Left ventricle myocardium inferior (tissue), 1 donor: ENCODE measurements at regions not wholly inside any gene's neighbourhood (a gene's known extent, or its start where the extent isn't known, plus 50 kb on each side); places are given as distances from the start of the nearest gene placed in this dataset.

Experiments
- DNase-seq: peaks from one replicate; pipeline ENCODE4 v3.0.0-alpha.2; 2020
- H3K27ac ChIP-seq: fragments of 200-600 bp; replicated peaks from 2 replicates; pipeline ENCODE4 v1.8.0; 2021
- H3K27me3 ChIP-seq: fragments of 200-600 bp; 2 replicates; pipeline ENCODE4 v1.8.0; 2021; ENCODE audit warnings: low read depth
- H3K36me3 ChIP-seq: fragments of 200-600 bp; 2 replicates; pipeline ENCODE4 v1.8.0; 2021
- H3K4me1 ChIP-seq: fragments of 200-600 bp; 2 replicates; pipeline ENCODE4 v1.8.0; 2021
- H3K4me3 ChIP-seq: fragments of 200-600 bp; 2 replicates; pipeline ENCODE4 v1.8.0; 2021; ENCODE audit warnings: mild to moderate bottlenecking, moderate library complexity
- H3K9me3 ChIP-seq: fragments of 200-600 bp; replicated peaks from 2 replicates; pipeline ENCODE4 v1.8.0; 2021
- intact Hi-C: fragments of 100-400 bp; cut with micrococcal nuclease; formaldehyde crosslinking; loops from one replicate; pipeline ENCODE4 v1.11.0; 2022
- TF ChIP-seq, protein P1 (sequence below): fragments of 200-600 bp; IDR thresholded peaks from 2 replicates; pipeline ENCODE4 v1.8.0; 2021; ENCODE audit warnings: antibody characterized with exemption, mild to moderate bottlenecking, borderline replicate concordance
- donor health status: DM: no; HTN: yes; CAD: no; lungs with severe emphysema.

DNA sequence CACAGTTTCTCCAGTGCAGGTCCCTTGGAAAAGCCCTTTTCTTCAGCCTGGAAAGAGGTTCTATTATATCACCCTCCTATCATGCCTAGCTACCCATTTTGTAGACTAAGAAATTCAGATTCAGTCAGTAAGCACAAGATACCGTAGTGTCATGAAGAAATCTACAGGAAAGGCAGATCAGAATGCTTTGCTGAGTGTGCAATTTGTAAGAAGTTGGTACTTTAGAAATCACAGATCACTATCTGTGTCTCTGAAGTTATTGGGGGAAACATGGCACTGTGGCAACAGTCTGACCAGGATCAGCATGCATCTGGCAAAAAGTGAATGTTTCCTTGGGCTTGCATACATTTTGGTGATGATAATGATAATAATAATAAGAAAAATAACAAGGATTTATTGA, 531.8 kb downstream of the EPHB1 start:
- no peak overlapping the region for H3K4me3 ChIP-seq
- no peaks in the 10 kb centered on the region for H3K9me3 ChIP-seq
- H3K36me3 ChIP-seq: no peaks in the 10 kb centered on the region
- intact Hi-C loops: no loop called here
- DNase-seq: no peak
- no peak overlapping the region for H3K27ac ChIP-seq
- H3K4me1 ChIP-seq: peaks cover 8% of the 10 kb centered on the region
- H3K27me3 ChIP-seq: peaks cover 52% of the 10 kb centered on the region
- TF ChIP-seq, protein P1, sequence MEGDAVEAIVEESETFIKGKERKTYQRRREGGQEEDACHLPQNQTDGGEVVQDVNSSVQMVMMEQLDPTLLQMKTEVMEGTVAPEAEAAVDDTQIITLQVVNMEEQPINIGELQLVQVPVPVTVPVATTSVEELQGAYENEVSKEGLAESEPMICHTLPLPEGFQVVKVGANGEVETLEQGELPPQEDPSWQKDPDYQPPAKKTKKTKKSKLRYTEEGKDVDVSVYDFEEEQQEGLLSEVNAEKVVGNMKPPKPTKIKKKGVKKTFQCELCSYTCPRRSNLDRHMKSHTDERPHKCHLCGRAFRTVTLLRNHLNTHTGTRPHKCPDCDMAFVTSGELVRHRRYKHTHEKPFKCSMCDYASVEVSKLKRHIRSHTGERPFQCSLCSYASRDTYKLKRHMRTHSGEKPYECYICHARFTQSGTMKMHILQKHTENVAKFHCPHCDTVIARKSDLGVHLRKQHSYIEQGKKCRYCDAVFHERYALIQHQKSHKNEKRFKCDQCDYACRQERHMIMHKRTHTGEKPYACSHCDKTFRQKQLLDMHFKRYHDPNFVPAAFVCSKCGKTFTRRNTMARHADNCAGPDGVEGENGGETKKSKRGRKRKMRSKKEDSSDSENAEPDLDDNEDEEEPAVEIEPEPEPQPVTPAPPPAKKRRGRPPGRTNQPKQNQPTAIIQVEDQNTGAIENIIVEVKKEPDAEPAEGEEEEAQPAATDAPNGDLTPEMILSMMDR: no peak

DNA sequence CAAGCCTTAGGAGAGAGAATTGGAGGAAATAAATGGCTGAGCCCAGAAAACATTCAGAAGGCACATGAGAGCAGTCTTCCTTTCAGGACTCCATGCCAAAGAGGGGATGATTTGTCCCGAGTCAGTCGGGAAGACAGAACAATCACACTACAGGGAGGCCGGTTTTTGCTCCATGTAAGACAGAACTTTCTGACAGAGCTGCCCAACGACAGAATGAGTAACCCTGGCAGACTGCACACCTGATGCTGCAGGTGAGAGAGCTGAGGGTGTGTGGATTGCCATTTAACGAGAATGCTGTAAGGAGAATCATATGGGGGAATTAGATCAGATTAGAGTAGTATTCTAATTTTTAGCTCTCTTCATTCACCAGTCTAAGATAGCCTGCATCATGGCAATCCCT, 533.0 kb downstream of the EPHB1 start:
- DNase-seq: no peak
- H3K4me3 ChIP-seq: no peak overlapping the region
- peaks cover 40% of the 10 kb centered on the region for H3K27me3 ChIP-seq
- intact Hi-C loops: no loop called here
- H3K9me3 ChIP-seq: no peaks in the 10 kb centered on the region
- H3K4me1 ChIP-seq: peaks cover 8% of the 10 kb centered on the region
- TF ChIP-seq, protein P1: no peak
- no peaks in the 10 kb centered on the region for H3K36me3 ChIP-seq
- H3K27ac ChIP-seq: no peak overlapping the region

DNA sequence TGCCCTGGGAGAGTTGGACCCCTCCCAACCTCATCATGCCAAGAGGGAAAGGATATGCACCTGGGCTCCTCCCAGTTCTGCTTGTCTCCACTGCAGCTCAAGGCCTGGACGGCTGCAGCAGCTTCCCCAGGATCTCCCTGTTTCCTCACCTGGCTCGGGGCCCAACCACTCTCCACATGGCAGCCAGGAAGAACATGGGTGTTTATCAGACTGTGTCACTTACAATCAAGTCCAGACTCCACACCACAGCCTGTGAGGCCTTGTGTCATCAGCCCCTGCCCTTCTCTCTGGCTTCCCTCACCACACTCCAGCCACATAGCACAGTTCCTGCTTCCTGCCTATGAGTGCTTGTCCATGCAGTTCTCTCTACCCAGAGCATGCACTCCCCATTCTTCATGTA, 534.4 kb downstream of the EPHB1 start:
- no peak overlapping the region for H3K4me3 ChIP-seq
- peaks cover 26% of the 10 kb centered on the region for H3K27me3 ChIP-seq
- H3K4me1 ChIP-seq: peaks cover 4% of the 10 kb centered on the region
- peak; percentile 26 for DNase-seq
- H3K9me3 ChIP-seq: no peaks in the 10 kb centered on the region
- intact Hi-C loops: no loop called here
- TF ChIP-seq, protein P1: no peak
- no peak overlapping the region for H3K27ac ChIP-seq
- H3K36me3 ChIP-seq: no peaks in the 10 kb centered on the region

DNA sequence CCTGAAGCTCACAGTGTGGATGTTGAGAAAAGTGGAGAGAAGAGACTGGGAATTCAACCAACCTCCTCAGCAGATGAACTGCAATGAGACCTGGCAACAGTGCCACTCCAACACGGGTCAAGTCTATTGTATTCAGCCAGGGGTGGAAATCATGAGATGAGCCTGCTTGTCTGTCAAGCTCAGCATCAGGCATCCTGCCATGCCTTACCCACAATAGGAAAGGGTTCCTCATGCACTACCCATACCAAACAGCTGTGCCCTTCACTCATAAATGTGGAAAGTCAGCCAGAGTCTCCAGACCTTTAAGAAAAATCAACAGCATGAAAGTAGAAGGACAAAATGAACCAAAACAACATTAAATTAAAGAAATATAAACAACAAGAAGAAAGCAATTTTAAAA, 542.1 kb downstream of the EPHB1 start:
- intact Hi-C loops: no loop called here
- TF ChIP-seq, protein P1: no peak
- Histone ChIP-seq H3K9me3 (peaks cover 10% of the 10 kb centered on the region), H3K27ac (no peak overlapping the region), H3K4me1 (no peaks in the 10 kb centered on the region), H3K27me3 (peaks cover 21% of the 10 kb centered on the region), H3K4me3 (no peak overlapping the region), H3K36me3 (no peaks in the 10 kb centered on the region)
- DNase-seq: no peak

DNA sequence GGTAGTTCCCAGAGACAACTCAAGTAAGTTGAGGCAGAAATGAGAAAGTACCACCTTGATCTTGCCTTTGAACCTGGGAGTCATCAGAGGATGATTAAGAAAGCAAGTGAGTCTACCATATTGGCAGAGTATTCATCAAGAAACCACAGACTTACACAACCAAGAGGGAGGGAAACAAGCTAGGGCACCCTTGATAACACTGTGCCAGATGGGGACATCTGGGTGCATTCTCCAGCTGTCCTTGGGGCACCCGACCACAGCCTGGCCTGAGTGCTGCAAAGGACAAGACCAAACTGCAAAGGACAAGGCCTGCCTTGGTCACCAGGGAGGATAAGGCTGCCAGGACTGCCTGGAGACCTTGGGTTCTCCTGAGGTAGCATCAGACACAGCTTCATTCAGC, 553.6 kb downstream of the EPHB1 start:
- no peak overlapping the region for H3K4me3 ChIP-seq
- H3K4me1 ChIP-seq: no peaks in the 10 kb centered on the region
- H3K27ac ChIP-seq: no peak overlapping the region
- H3K36me3 ChIP-seq: no peaks in the 10 kb centered on the region
- intact Hi-C loops: no loop called here
- TF ChIP-seq, protein P1: no peak
- no peak for DNase-seq
- no peaks in the 10 kb centered on the region for H3K9me3 ChIP-seq
- H3K27me3 ChIP-seq: peaks cover 60% of the 10 kb centered on the region
